Stomach (tissue), 8 donors: ENCODE measurements at regions not wholly inside any gene's neighbourhood (a gene's known extent, or its start where the extent isn't known, plus 50 kb on each side); places are given as distances from the start of the nearest gene placed in this dataset.
"Not testable (repeated sequence)": the region's sequence is repeated elsewhere in the genome, so short reads cannot be mapped to it uniquely, and the experiment has no call there.

ENCODE experiments used
- DNase-seq, 2 donors: peaks; one replicate each; pipeline versions ENCODE4 v3.0.0 to v3.0.0-alpha.2; 2013 to 2019
- H3K27ac ChIP-seq, 5 donors: fragments of 200-600 bp in 4 of 5; sonication (generic) in 4 of 5; one replicate each; pipeline ENCODE4 v1.5.1; 2013 to 2019; ENCODE audit warnings: mild to moderate bottlenecking in 1 of 5, moderate library complexity in 1 of 5
- H3K27me3 ChIP-seq, 3 donors: fragments of 200-600 bp; sonication (generic); one replicate each; pipeline ENCODE4 v1.5.1; 2017 to 2019; ENCODE audit warnings: mixed run types in 1 of 3
- H3K36me3 ChIP-seq, 4 donors: fragments of 200-600 bp; sonication (generic); 1 replicate in 3 of 4; 2 replicates in 1 of 4; pipeline ENCODE4 v1.5.1; 2016 to 2019
- H3K4me1 ChIP-seq, 4 donors: fragments of 200-600 bp; sonication (generic); one replicate each; pipeline ENCODE4 v1.5.1; 2016 to 2019
- H3K4me3 ChIP-seq, 4 donors: fragments of 200-600 bp; sonication (generic) in 3 of 4; one replicate each; pipeline ENCODE4 v1.5.1; 2016 to 2019; ENCODE audit warnings: mild to moderate bottlenecking in 1 of 4
- H3K9me3 ChIP-seq, 4 donors: fragments of 200-600 bp; sonication (generic); one replicate each; pipeline ENCODE4 v1.5.1; 2016 to 2019
- EP300 ChIP-seq: sonication (generic); formaldehyde crosslinking; IDR thresholded peaks from one replicate; pipeline ENCODE4 v1.6.1; 2017; ENCODE audit warnings: antibody characterized with exemption
- POLR2A ChIP-seq, 4 donors: fragments of 450-650 bp; IDR thresholded peaks; one replicate each; pipeline ENCODE4 v1.6.1; 2016; ENCODE audit warnings: antibody characterized with exemption in 4 of 4, control low read depth in 2 of 4, mild to moderate bottlenecking in 1 of 4, moderate library complexity in 1 of 4
- POLR2AphosphoS5 ChIP-seq, 3 donors: sonication (generic); formaldehyde crosslinking; IDR thresholded peaks; one replicate each; pipeline ENCODE4 v1.6.1; 2016; ENCODE audit warnings: antibody characterized with exemption in 3 of 3
- WGBS, 5 donors: extraction: QIAGEN DNeasy Blood & Tissue Kit in 3 of 5; methylation state at CpG; one replicate each; pipeline versions ENCODE4 v1.1.5 to v1.1.7; 2013 to 2018; 5-methylcytosine and 5-hydroxymethylcytosine counted together
- intact Hi-C: fragments of 100-400 bp; cut with DNase I; formaldehyde crosslinking; loops from one replicate; pipeline ENCODE4 v1.15.1; 2023; ENCODE audit warnings: low total_unique reads
- TF ChIP-seq, protein P1 (sequence below), 7 experiments: fragments of 450-650 bp in 4 of 7; fragments of 200-600 bp in 3 of 7; sonication (generic) in 3 of 7; IDR thresholded peaks; one replicate each; pipeline ENCODE4 v1.5.1; 2016 to 2019; ENCODE audit warnings: antibody characterized with exemption in 7 of 7, control low read depth in 2 of 7, mild to moderate bottlenecking in 1 of 7
- donor health status: healthy with polysubstance abuse.
- donor health status: Bipolar disorder and iron deficiency.
- donor health status: healthy.

DNA sequence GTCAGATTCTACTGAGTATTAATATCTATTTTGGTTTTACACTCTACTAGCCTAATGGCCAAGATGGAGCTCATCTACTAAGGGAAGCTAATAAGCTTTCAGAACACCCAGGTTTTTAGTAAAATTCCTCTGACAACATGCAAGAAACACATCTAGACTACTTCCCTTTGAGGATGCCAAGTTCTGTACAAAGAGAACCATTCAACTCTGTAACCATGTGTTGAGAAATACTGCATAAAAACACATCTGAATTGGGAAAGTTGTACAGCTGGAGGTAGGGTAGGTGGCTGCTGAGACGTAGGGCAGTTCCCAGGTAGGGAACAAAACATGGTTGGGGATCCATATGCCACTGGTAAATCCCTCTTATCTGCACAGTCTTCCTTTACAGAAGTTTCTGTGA lies 66.2 kb downstream of the SC5D start:
- H3K27ac ChIP-seq, result peak overlapping the region in 2 of 5 donors; percentile 35 to 69
- intact Hi-C loops, result no loop called here
- DNase-seq, result no peak
- H3K4me3 ChIP-seq, result no peak overlapping the region
- peaks cover 0 to 9% (median 3%) of the 10 kb centered on the region in 4 donors for H3K4me1 ChIP-seq
- H3K27me3 ChIP-seq, result no peaks in the 10 kb centered on the region
- H3K9me3 ChIP-seq, result no peaks in the 10 kb centered on the region
- TF ChIP-seq EP300, result no peak
- TF ChIP-seq, protein P1, sequence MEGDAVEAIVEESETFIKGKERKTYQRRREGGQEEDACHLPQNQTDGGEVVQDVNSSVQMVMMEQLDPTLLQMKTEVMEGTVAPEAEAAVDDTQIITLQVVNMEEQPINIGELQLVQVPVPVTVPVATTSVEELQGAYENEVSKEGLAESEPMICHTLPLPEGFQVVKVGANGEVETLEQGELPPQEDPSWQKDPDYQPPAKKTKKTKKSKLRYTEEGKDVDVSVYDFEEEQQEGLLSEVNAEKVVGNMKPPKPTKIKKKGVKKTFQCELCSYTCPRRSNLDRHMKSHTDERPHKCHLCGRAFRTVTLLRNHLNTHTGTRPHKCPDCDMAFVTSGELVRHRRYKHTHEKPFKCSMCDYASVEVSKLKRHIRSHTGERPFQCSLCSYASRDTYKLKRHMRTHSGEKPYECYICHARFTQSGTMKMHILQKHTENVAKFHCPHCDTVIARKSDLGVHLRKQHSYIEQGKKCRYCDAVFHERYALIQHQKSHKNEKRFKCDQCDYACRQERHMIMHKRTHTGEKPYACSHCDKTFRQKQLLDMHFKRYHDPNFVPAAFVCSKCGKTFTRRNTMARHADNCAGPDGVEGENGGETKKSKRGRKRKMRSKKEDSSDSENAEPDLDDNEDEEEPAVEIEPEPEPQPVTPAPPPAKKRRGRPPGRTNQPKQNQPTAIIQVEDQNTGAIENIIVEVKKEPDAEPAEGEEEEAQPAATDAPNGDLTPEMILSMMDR (IDR thresholded peaks at IDR 0.05), result no peak
- TF ChIP-seq POLR2AphosphoS5 (IDR thresholded peaks at IDR 0.05), result no peak
- no peak for TF ChIP-seq POLR2A (IDR thresholded peaks at IDR 0.05)
- 40 to 59% (median 53%) methylated on average over 1 of the region's 1 CpG for WGBS, 5 donors
- H3K36me3 ChIP-seq, result no peaks in the 10 kb centered on the region

DNA sequence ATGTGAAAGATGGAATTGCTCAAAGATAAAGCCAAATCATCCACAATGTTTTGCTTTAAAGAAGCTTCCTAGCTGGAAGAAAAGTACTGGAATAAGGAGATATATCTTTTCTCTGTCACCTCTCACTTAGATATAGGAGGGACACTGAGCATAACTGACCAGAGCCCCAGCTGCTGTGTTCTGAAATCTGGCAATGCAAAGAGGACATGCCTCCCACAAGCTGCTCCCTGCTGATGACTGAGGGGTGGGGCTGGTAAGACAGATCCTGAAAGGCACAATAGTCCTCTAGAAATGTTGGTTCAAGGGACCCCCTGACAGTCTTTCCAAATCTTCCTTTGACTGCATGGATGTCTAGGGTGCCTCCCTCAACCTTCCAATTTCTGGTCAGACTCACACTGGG lies 67.0 kb downstream of the SC5D start:
- H3K27me3 ChIP-seq, result no peaks in the 10 kb centered on the region
- DNase-seq, result no peak
- H3K4me1 ChIP-seq, result peaks cover 0 to 9% (median 3%) of the 10 kb centered on the region in 4 donors
- no peaks in the 10 kb centered on the region for H3K36me3 ChIP-seq
- TF ChIP-seq POLR2AphosphoS5 (IDR thresholded peaks at IDR 0.05) (no peak), EP300 (no peak), POLR2A (IDR thresholded peaks at IDR 0.05) (no peak)
- TF ChIP-seq, protein P1 (IDR thresholded peaks at IDR 0.05), result no peak
- no peak overlapping the region for H3K4me3 ChIP-seq
- H3K9me3 ChIP-seq, result no peaks in the 10 kb centered on the region
- H3K27ac ChIP-seq, result no peak overlapping the region
- intact Hi-C loops, result no loop called here

DNA sequence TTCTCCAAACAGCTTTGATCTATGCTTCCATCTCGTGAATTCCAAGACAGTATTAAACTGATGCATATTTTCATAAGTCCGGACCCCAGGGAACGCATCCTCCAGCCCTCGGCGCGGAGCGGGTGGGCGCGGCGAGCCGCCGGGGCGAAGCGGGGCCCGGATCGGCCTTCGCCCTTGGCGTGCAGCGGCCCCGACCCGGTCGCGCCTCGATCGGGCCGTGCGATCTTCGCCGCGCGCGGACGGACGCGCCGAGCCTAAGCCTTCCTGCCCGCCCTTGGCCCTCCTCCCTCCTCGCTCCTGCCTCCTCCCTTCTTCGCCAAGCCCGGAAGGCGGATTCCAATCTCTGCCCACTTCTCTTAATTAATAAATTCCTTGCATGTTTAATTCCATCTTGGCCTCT lies 70.4 kb downstream of the SC5D start:
- 86 to 96% (median 93%) methylated on average over 37 to 41 of the region's 41 CpGs for WGBS, 5 donors
- H3K36me3 ChIP-seq, H3K27me3 ChIP-seq, DNase-seq, H3K9me3 ChIP-seq, H3K4me3 ChIP-seq, H3K27ac ChIP-seq, intact Hi-C loops: not testable (repeated sequence)
- H3K4me1 ChIP-seq, result peaks cover 0 to 16% (median 4%) of the 10 kb centered on the region in 4 donors

DNA sequence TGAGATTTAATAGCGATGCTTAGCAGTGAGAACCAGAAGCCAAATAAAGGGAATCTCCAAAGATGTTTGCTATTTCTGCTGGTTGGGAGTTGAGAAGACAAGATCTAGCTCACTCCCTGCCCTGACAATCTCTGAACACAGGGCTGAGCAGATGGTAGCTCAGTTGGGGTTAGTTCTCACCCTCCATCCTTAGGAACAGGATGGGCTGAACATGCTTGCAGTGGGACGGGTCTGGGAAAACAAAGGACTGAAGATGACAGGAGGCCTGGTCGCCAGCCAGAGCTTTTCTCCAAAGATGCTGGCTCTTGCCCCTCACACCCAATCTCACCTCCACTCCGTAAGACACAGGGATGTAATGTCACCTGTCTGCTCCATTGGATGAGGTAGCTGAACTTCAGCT lies 72.7 kb downstream of the SC5D start:
- peaks cover 0 to 14% (median 4%) of the 10 kb centered on the region in 4 donors for H3K4me1 ChIP-seq
- H3K4me3 ChIP-seq, result no peak overlapping the region
- TF ChIP-seq POLR2A (IDR thresholded peaks at IDR 0.05) (no peak), POLR2AphosphoS5 (IDR thresholded peaks at IDR 0.05) (no peak), EP300 (no peak)
- TF ChIP-seq, protein P1 (IDR thresholded peaks at IDR 0.05), result no peak
- intact Hi-C loops, result no loop called here
- WGBS, 5 donors, result 89 to 96% (median 96%) methylated on average over 4 of the region's 4 CpGs
- H3K27ac ChIP-seq, result no peak overlapping the region
- H3K27me3 ChIP-seq, result peaks cover 0 to 9% (median 0%) of the 10 kb centered on the region in 3 donors
- H3K9me3 ChIP-seq, result no peaks in the 10 kb centered on the region
- no peaks in the 10 kb centered on the region for H3K36me3 ChIP-seq
- no peak for DNase-seq

DNA sequence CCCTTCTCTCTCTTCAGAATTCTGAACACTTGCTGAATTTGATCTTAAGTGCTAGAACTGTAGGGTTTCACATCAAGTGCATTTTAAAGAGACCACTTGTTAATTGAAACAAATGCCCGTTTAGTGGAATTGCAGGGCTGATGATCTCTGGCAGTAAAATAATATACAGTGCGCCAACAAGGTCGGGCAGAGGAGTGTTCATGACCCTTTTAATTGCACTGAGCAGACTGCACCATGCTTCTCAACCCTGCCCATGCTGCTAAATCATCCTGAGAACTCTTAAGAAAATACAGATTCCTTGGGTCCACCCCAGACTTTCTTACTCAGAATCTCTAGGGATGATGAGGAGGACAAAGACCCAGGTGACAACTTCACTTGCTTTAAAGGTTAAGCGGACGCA lies 73.5 kb downstream of the SC5D start:
- 90 to 98% (median 94%) methylated on average over 5 of the region's 5 CpGs for WGBS, 5 donors
- Histone ChIP-seq H3K9me3 (no peaks in the 10 kb centered on the region), H3K27ac (no peak overlapping the region), H3K4me3 (no peak overlapping the region), H3K27me3 (peaks cover 0 to 9% (median 0%) of the 10 kb centered on the region in 3 donors), H3K4me1 (peaks cover 0 to 14% (median 4%) of the 10 kb centered on the region in 4 donors), H3K36me3 (no peaks in the 10 kb centered on the region)
- TF ChIP-seq EP300 (no peak), POLR2AphosphoS5 (IDR thresholded peaks at IDR 0.05) (no peak), POLR2A (IDR thresholded peaks at IDR 0.05) (no peak)
- TF ChIP-seq, protein P1 (IDR thresholded peaks at IDR 0.05), result no peak
- no peak for DNase-seq
- intact Hi-C loops, result no loop called here
